ENCODE measurements at regions not wholly inside any gene's neighbourhood (a gene's known extent, or its start where the extent isn't known, plus 50 kb on each side); places are given as distances from the start of the nearest gene placed in this dataset.

GRCh38 chr7:144969787-144970186, 133.9 kb upstream of the TPK1 start:
- TF ChIP-seq CTCF (IDR thresholded peaks at IDR 0.05): no peak
- no peak for TF ChIP-seq POLR2A (IDR thresholded peaks at IDR 0.05)
